H1 (cell line): ENCODE measurements at regions not wholly inside any gene's neighbourhood (a gene's known extent, or its start where the extent isn't known, plus 50 kb on each side); places are given as distances from the start of the nearest gene placed in this dataset.

Experiments used
- CTCF ChIA-PET: fragments of 300-600 bp; sonication (Branson Sonifier 250); formaldehyde crosslinking; loops from one replicate; lab custom pipeline; 2021; ENCODE audit not compliant: partially characterized antibody; lab: Charles Lee
- POLR2A ChIA-PET: fragments of 300-600 bp; sonication (Branson Sonifier 250); formaldehyde crosslinking; loops from one replicate; lab custom pipeline; 2021; ENCODE audit warnings: inconsistent platforms; ENCODE audit not compliant: partially characterized antibody; lab: Charles Lee
- DNase-seq, 2 experiments: peaks; one replicate each; pipeline versions ENCODE4 v3.0.0 to v3.0.0-alpha.2; 2010 to 2022; ENCODE audit warnings: low spot score in 2 of 2, low read depth in 1 of 2, mixed read lengths in 1 of 2
- FAIRE-seq: peaks from 2 replicates; lab custom pipeline; 2011; peaks lifted over from hg19 to GRCh38; lab: Jason Lieb, UNC
- H2AFZ ChIP-seq: 2 replicates; pipeline ENCODE4 v1.8.1; 2012; ENCODE audit warnings: low read length, inconsistent platforms
- H2AK5ac ChIP-seq: 2 replicates; pipeline ENCODE4 v1.6.1; 2013; ENCODE audit warnings: low read depth, low read length
- H2BK120ac ChIP-seq: replicated peaks from 2 replicates; pipeline ENCODE3; 2013; ENCODE audit warnings: low read depth, low read length, inconsistent platforms
- H2BK12ac ChIP-seq: 2 replicates; pipeline ENCODE4 v1.6.1; 2013; ENCODE audit warnings: low read depth, low read length
- H2BK15ac ChIP-seq: 2 replicates; pipeline ENCODE4 v1.6.1; 2013; ENCODE audit warnings: low read length
- H2BK20ac ChIP-seq: 2 replicates; pipeline ENCODE4 v1.6.1; 2013; ENCODE audit warnings: low read length
- H2BK5ac ChIP-seq: 2 replicates; pipeline ENCODE4 v1.6.1; 2013; ENCODE audit warnings: low read depth, low read length
- H3K14ac ChIP-seq: 2 replicates; pipeline ENCODE4 v1.6.1; 2013; ENCODE audit warnings: inconsistent platforms; ENCODE audit not compliant: insufficient read length
- H3K18ac ChIP-seq: 2 replicates; pipeline ENCODE4 v1.6.1; 2013; ENCODE audit warnings: low read length; ENCODE audit errors: extremely low read depth
- H3K23ac ChIP-seq: 2 replicates; pipeline ENCODE4 v1.6.1; 2013; ENCODE audit warnings: inconsistent platforms; ENCODE audit not compliant: insufficient read length
- H3K23me2 ChIP-seq: 2 replicates; pipeline ENCODE4 v1.6.1; 2013; ENCODE audit warnings: low read depth, low read length
- H3K27ac ChIP-seq: 2 replicates; pipeline ENCODE4 v1.6.1; 2011; ENCODE audit warnings: low read depth, low read length, inconsistent platforms
- H3K27me3 ChIP-seq, 4 experiments: replicated peaks in 1 of 4; 1 replicate in 1 of 4; 2 replicates in 3 of 4; pipeline versions ENCODE4 v1.6.1 to v1.8.1; 2011 to 2013; ENCODE audit warnings: low read length in 3 of 4, mild to moderate bottlenecking in 3 of 4, inconsistent platforms in 2 of 4, mixed read lengths in 2 of 4, moderate library complexity in 1 of 4; ENCODE audit not compliant: control insufficient read depth in 3 of 4, insufficient read depth in 3 of 4; ENCODE audit errors: extremely low read depth in 1 of 4
- H3K36me3 ChIP-seq, 4 experiments: 2 replicates each; pipeline versions ENCODE4 v1.6.1 to v1.8.1; 2011 to 2013; ENCODE audit warnings: mild to moderate bottlenecking in 4 of 4, low read length in 3 of 4, moderate library complexity in 2 of 4, control low read depth in 1 of 4, inconsistent platforms in 1 of 4; ENCODE audit not compliant: insufficient read depth in 4 of 4, control insufficient read depth in 2 of 4
- H3K4ac ChIP-seq: replicated peaks from 2 replicates; pipeline ENCODE3; 2013; ENCODE audit warnings: low read length, low read depth, mixed read lengths, inconsistent platforms; ENCODE audit not compliant: insufficient read length
- H3K4me1 ChIP-seq, 4 experiments: replicated peaks in 1 of 4; 1 replicate in 1 of 4; 2 replicates in 3 of 4; pipeline versions ENCODE4 v1.6.1 to v1.8.1; 2011 to 2013; ENCODE audit warnings: low read length in 3 of 4, inconsistent platforms in 2 of 4, mixed read lengths in 1 of 4; ENCODE audit not compliant: insufficient read depth in 4 of 4, control insufficient read depth in 3 of 4
- H3K4me2 ChIP-seq, 2 experiments: 2 replicates each; pipeline versions ENCODE4 v1.6.1 to v1.8.1; 2011 to 2013; ENCODE audit warnings: low read depth in 2 of 2, low read length in 2 of 2, control low read depth in 1 of 2, inconsistent platforms in 1 of 2, mild to moderate bottlenecking in 1 of 2; ENCODE audit not compliant: insufficient read depth in 1 of 2
- H3K4me3 ChIP-seq, 4 experiments: fragments of 200-600, 300-600 bp in 1 of 4; sonication (generic), shearing (Covaris generic), sonication (Bioruptor Twin) in 1 of 4; 2 replicates each; pipeline versions ENCODE4 v1.5.1 to v1.8.1; 2011 to 2016; ENCODE audit warnings: low read length in 4 of 4, low read depth in 3 of 4, control low read depth in 2 of 4, inconsistent platforms in 2 of 4, mild to moderate bottlenecking in 2 of 4, mixed read lengths in 1 of 4, moderate library complexity in 1 of 4; ENCODE audit not compliant: insufficient read depth in 2 of 4; ENCODE audit errors: extremely low read depth in 1 of 4
- H3K56ac ChIP-seq: replicated peaks from 2 replicates; pipeline ENCODE3; 2013; ENCODE audit warnings: low read depth, mild to moderate bottlenecking, mixed read lengths, low read length, inconsistent platforms; ENCODE audit not compliant: insufficient read length
- H3K79me1 ChIP-seq: 2 replicates; pipeline ENCODE4 v1.6.1; 2013; ENCODE audit warnings: low read depth, low read length, control low read depth
- H3K79me2 ChIP-seq, 2 experiments: 2 replicates each; pipeline versions ENCODE4 v1.6.1 to v1.8.1; 2012 to 2013; ENCODE audit warnings: low read length in 2 of 2, mild to moderate bottlenecking in 2 of 2, inconsistent platforms in 1 of 2; ENCODE audit not compliant: insufficient read depth in 2 of 2, control insufficient read depth in 1 of 2
- H3K9ac ChIP-seq, 4 experiments: replicated peaks in 1 of 4; 1 replicate in 1 of 4; 2 replicates in 3 of 4; pipeline versions ENCODE4 v1.6.1 to v1.8.1; 2011 to 2013; ENCODE audit warnings: low read depth in 3 of 4, low read length in 3 of 4, control low read depth in 2 of 4, mild to moderate bottlenecking in 2 of 4, moderate library complexity in 2 of 4, inconsistent platforms in 1 of 4; ENCODE audit errors: extremely low read depth in 1 of 4
- H3K9me3 ChIP-seq, 2 experiments: 2 replicates each; pipeline versions ENCODE4 v1.6.1 to v1.8.1; 2012 to 2013; ENCODE audit warnings: mild to moderate bottlenecking in 2 of 2, moderate library complexity in 2 of 2, control low read depth in 1 of 2, inconsistent platforms in 1 of 2, low read depth in 1 of 2, low read length in 1 of 2, mixed read lengths in 1 of 2; ENCODE audit not compliant: insufficient read depth in 2 of 2
- H4K20me1 ChIP-seq, 2 experiments: replicated peaks in 1 of 2; 2 replicates each; pipeline versions ENCODE3 to v1.8.1; 2011 to 2013; ENCODE audit warnings: inconsistent platforms in 2 of 2, low read length in 2 of 2, mild to moderate bottlenecking in 1 of 2; ENCODE audit not compliant: insufficient read depth in 2 of 2, control insufficient read depth in 1 of 2
- H4K5ac ChIP-seq: 2 replicates; pipeline ENCODE4 v1.6.1; 2013; ENCODE audit warnings: low read length, low read depth, mixed read lengths, inconsistent platforms; ENCODE audit not compliant: insufficient read length
- H4K8ac ChIP-seq: 2 replicates; pipeline ENCODE4 v1.8.0; 2013; ENCODE audit warnings: mild to moderate bottlenecking, moderate library complexity, low read length, inconsistent platforms; ENCODE audit not compliant: insufficient read depth; ENCODE audit errors: extremely low read depth
- H4K91ac ChIP-seq: replicated peaks from 2 replicates; pipeline ENCODE3; 2013; ENCODE audit warnings: low read length, mixed read lengths, inconsistent platforms; ENCODE audit not compliant: insufficient read length
- BACH1 ChIP-seq: IDR thresholded peaks from 2 replicates; pipeline ENCODE4 v1.6.1; 2012; ENCODE audit warnings: low read length, improper control_type of control experiment
- CHD1 ChIP-seq: IDR thresholded peaks from 2 replicates; pipeline ENCODE4 v1.6.1; 2012; ENCODE audit warnings: low read depth, low read length, improper control_type of control experiment
- CREB1 ChIP-seq: IDR thresholded peaks from 2 replicates; pipeline ENCODE4 v1.6.1; 2012; ENCODE audit warnings: inconsistent platforms
- GABPA ChIP-seq: IDR thresholded peaks from 2 replicates; pipeline ENCODE4 v1.6.1; 2011; ENCODE audit warnings: mild to moderate bottlenecking, low read length, moderate library complexity, borderline replicate concordance; ENCODE audit not compliant: insufficient read depth
- JUN ChIP-seq: IDR thresholded peaks from 2 replicates; pipeline ENCODE4 v1.6.1; 2011; ENCODE audit warnings: low read depth, mild to moderate bottlenecking, improper control_type of control experiment, low read length
- JUND ChIP-seq: IDR thresholded peaks from 2 replicates; pipeline ENCODE4 v1.6.1; 2011; ENCODE audit warnings: mild to moderate bottlenecking, improper control_type of control experiment, low read length
- MAFK ChIP-seq: IDR thresholded peaks from 2 replicates; pipeline ENCODE4 v1.6.1; 2012; ENCODE audit warnings: low read depth, mild to moderate bottlenecking, improper control_type of control experiment, low read length
- RFX5 ChIP-seq: IDR thresholded peaks from 2 replicates; pipeline ENCODE4 v1.6.1; 2011; ENCODE audit warnings: low read depth, low read length, improper control_type of control experiment, borderline replicate concordance
- SAP30 ChIP-seq: fragments of 300-600 bp; sonication (generic); IDR thresholded peaks from 2 replicates; pipeline ENCODE4 v1.7.1; 2012; ENCODE audit warnings: low read length, moderate library complexity, mild to moderate bottlenecking, inconsistent platforms; ENCODE audit not compliant: insufficient read depth, insufficient replicate concordance
- WGBS, 2 experiments: shearing (Covaris generic) in 1 of 2; methylation state at CpG; one replicate each; pipeline versions ENCODE4 v1.1.6 to v1.1.7; 2013 to 2015; ENCODE audit warnings: low lambda C conversion rate in 2 of 2, mixed read lengths in 2 of 2, inconsistent platforms in 1 of 2, low coverage in 1 of 2, missing lambda C conversion rate in 1 of 2; ENCODE audit not compliant: insufficient replicate concordance in 2 of 2, insufficient coverage in 1 of 2, insufficient read length in 1 of 2; ENCODE audit errors: extremely low coverage in 1 of 2, missing lambda C conversion rate in 1 of 2; 5-methylcytosine and 5-hydroxymethylcytosine counted together
- TF ChIP-seq, protein P1 (sequence below): IDR thresholded peaks from 2 replicates; pipeline ENCODE4 v1.6.1; 2012; ENCODE audit warnings: inconsistent platforms

DNA sequence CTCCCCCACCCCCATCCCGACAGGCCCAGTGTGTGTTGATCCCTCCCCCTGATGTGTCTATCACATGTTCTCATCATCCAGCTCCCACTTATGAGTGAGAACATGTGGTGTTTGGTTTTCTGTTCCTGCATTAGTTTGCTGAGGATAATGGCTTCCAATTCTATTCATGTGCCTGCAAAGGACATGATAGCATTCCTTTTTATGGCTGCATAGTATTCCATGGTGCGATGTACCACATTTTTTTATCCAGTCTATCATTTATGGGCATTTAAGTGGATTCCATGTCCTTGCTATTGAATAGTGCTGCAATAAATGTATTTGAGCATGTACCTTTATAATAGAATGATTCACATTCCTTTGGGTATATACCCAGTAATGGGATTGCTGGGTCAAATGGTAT lies 66.6 kb upstream of the NXT1 start:
- no peaks in the 10 kb centered on the region for H3K9me3 ChIP-seq
- TF ChIP-seq JUN = no peak
- TF ChIP-seq RFX5 = no peak
- no peak for TF ChIP-seq GABPA
- TF ChIP-seq, protein P1, sequence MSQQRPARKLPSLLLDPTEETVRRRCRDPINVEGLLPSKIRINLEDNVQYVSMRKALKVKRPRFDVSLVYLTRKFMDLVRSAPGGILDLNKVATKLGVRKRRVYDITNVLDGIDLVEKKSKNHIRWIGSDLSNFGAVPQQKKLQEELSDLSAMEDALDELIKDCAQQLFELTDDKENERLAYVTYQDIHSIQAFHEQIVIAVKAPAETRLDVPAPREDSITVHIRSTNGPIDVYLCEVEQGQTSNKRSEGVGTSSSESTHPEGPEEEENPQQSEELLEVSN = no peak
- TF ChIP-seq CHD1 = no peak
- TF ChIP-seq JUND = no peak
- TF ChIP-seq SAP30 = no peak
- no peak for TF ChIP-seq BACH1
- TF ChIP-seq CREB1 = no peak
- no peak for TF ChIP-seq MAFK
- H3K56ac ChIP-seq = no peak overlapping the region
- CTCF ChIA-PET = interaction anchor here (1.3 kb wide), 1 partner anchor 39 kb away, joined by 3 read pairs; no protein-coding TSS in a partner anchor
- H3K79me2 ChIP-seq = no peaks in the 10 kb centered on the region
- H3K23me2 ChIP-seq = no peaks in the 10 kb centered on the region
- FAIRE-seq (no peak), DNase-seq (no peak)
- H3K14ac ChIP-seq = no peak overlapping the region
- H3K4me2 ChIP-seq = no peak overlapping the region
- H2AK5ac ChIP-seq = no peak overlapping the region
- no peak overlapping the region for H2AFZ ChIP-seq
- H4K8ac ChIP-seq = no peak overlapping the region
- H3K4ac ChIP-seq = no peak overlapping the region
- no peak overlapping the region for H2BK15ac ChIP-seq
- no peak overlapping the region for H2BK120ac ChIP-seq
- POLR2A ChIA-PET = interaction anchor here (0.6 kb wide), 1 partner anchor 86 kb away, joined by 4 read pairs; no protein-coding TSS in a partner anchor
- no peak overlapping the region for H2BK5ac ChIP-seq
- H3K9ac ChIP-seq = no peak overlapping the region
- H3K4me1 ChIP-seq = no peaks in the 10 kb centered on the region
- no peak overlapping the region for H3K23ac ChIP-seq
- no peaks in the 10 kb centered on the region for H3K27me3 ChIP-seq
- H3K79me1 ChIP-seq = no peaks in the 10 kb centered on the region
- WGBS, 2 experiments = 93% methylated on average over 2 of the region's 2 CpGs; no CpG with 5 or more reads in 1 of the 2 experiments
- no peak overlapping the region for H2BK20ac ChIP-seq
- H2BK12ac ChIP-seq = no peak overlapping the region
- H4K20me1 ChIP-seq = no peaks in the 10 kb centered on the region
- no peaks in the 10 kb centered on the region for H3K36me3 ChIP-seq
- H3K4me3 ChIP-seq = no peak overlapping the region
- no peak overlapping the region for H4K5ac ChIP-seq
- no peak overlapping the region for H4K91ac ChIP-seq
- H3K18ac ChIP-seq = no peak overlapping the region
- H3K27ac ChIP-seq = no peak overlapping the region
